ENCODE measurements at regions not wholly inside any gene's neighbourhood (a gene's known extent, or its start where the extent isn't known, plus 50 kb on each side); places are given as distances from the start of the nearest gene placed in this dataset.

GRCh38 chr18:61608316-61608715, 275.1 kb downstream of the CDH20 start:
- DNase-seq = no peak

GRCh38 chr18:61607867-61608266, 274.6 kb downstream of the CDH20 start:
- Mint-ChIP-seq H3K36me3 (no peaks in the 10 kb centered on the region), H3K27me3 (ENCODE audit: low read depth in 3 of 3) (peaks cover 0 to 5% (median 4%) of the 10 kb centered on the region in 3 donors), H3K4me3 (no peak overlapping the region), H3K4me1 (no peaks in the 10 kb centered on the region), H3K27ac (no peak overlapping the region), H3K9me3 (peaks cover 0 to 5% (median 0%) of the 10 kb centered on the region in 6 donors)
- DNase-seq = no peak

More at GRCh38 chr18:61608316-61608715, 275.1 kb downstream of the CDH20 start:
- H3K4me1 Mint-ChIP-seq = no peaks in the 10 kb centered on the region
- H3K36me3 Mint-ChIP-seq = no peaks in the 10 kb centered on the region
- no peak overlapping the region for H3K27ac Mint-ChIP-seq
- no peak overlapping the region for H3K4me3 Mint-ChIP-seq
- H3K27me3 Mint-ChIP-seq (ENCODE audit: low read depth in 3 of 3) = peaks cover 0 to 8% (median 4%) of the 10 kb centered on the region in 3 donors
- H3K9me3 Mint-ChIP-seq = peaks cover 0 to 5% (median 0%) of the 10 kb centered on the region in 6 donors

DNA sequence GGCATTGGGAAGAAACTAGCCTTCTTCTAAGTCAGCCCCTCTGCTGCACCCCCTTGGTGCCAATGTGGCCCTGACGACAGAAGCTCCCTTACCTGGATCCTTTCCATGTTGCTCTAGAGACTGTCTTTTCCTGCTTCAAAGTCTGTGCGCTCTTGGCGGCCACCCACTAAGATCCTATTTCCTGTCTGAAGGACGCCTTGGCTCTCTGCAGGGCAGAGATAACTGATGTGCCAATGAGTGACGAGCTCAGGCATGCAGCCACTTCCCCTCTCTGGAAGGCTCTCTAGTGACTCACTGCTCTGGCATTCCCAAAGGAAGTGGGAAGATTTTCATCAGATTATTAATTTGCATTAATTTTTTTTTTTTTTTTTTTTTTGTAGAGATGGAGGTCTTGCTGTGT, 273.5 kb downstream of the CDH20 start:
- DNase-seq = no peak

GRCh38 chr18:61606068-61606660, 272.9 kb downstream of the CDH20 start:
- Mint-ChIP-seq H3K27ac (no peak overlapping the region), H3K4me3 (no peak overlapping the region), H3K4me1 (no peaks in the 10 kb centered on the region), H3K27me3 (ENCODE audit: low read depth in 3 of 3) (peaks cover 0 to 4% (median 3%) of the 10 kb centered on the region in 3 donors), H3K36me3 (no peaks in the 10 kb centered on the region), H3K9me3 (peaks cover 0 to 3% (median 0%) of the 10 kb centered on the region in 6 donors)
- no peak for DNase-seq

More for the DNA sequence above, 273.5 kb downstream of the CDH20 start:
- Mint-ChIP-seq H3K27ac (no peak overlapping the region), H3K36me3 (no peaks in the 10 kb centered on the region), H3K9me3 (peaks cover 0 to 5% (median 0%) of the 10 kb centered on the region in 6 donors), H3K4me3 (no peak overlapping the region), H3K27me3 (ENCODE audit: low read depth in 3 of 3) (peaks cover 0 to 4% (median 3%) of the 10 kb centered on the region in 3 donors), H3K4me1 (no peaks in the 10 kb centered on the region)

- peaks cover 0 to 4% (median 0%) of the 10 kb centered on the region in 3 donors for H3K27me3 Mint-ChIP-seq (ENCODE audit: low read depth in 3 of 3)
- H3K4me1 Mint-ChIP-seq = no peaks in the 10 kb centered on the region
- H3K36me3 Mint-ChIP-seq = no peaks in the 10 kb centered on the region
- H3K27ac Mint-ChIP-seq = no peak overlapping the region
- H3K9me3 Mint-ChIP-seq = peaks cover 0 to 3% (median 0%) of the 10 kb centered on the region in 6 donors
- H3K4me3 Mint-ChIP-seq = no peak overlapping the region
- no peak for DNase-seq
Measured at GRCh38 chr18:61605376-61606067, 272.3 kb downstream of the CDH20 start.

All from immature natural killer cell (primary cell).